ENCODE measurements at regions not wholly inside any gene's neighbourhood (a gene's known extent, or its start where the extent isn't known, plus 50 kb on each side); places are given as distances from the start of the nearest gene placed in this dataset.

GRCh38 chr13:21757763-21758162 lies 86.9 kb downstream of the FGF9 start:
- DNase-seq (ENCODE audit: low spot score) = no peak

- no peak for DNase-seq (ENCODE audit: low spot score)
These were observed 87.6 kb downstream of the FGF9 start for GRCh38 chr13:21758441-21758840.

GRCh38 chr13:21759463-21759862 lies 88.6 kb downstream of the FGF9 start:
- no peak for DNase-seq (ENCODE audit: low spot score)

GRCh38 chr13:21759911-21760310 lies 89.0 kb downstream of the FGF9 start:
- no peak for DNase-seq (ENCODE audit: low spot score)

GRCh38 chr13:21761770-21762169 lies 90.9 kb downstream of the FGF9 start:
- DNase-seq (ENCODE audit: low spot score) = no peak

GRCh38 chr13:21762512-21762911 lies 91.6 kb downstream of the FGF9 start:
- no peak for DNase-seq (ENCODE audit: low spot score)

GRCh38 chr13:21767032-21767431 lies 96.2 kb downstream of the FGF9 start:
- peak; percentile 8 for DNase-seq (ENCODE audit: low spot score)

GRCh38 chr13:21771075-21771474 lies 100.2 kb downstream of the FGF9 start:
- DNase-seq (ENCODE audit: low spot score) = no peak

GRCh38 chr13:21777166-21777565 lies 106.3 kb downstream of the FGF9 start:
- no peak for DNase-seq (ENCODE audit: low spot score)

- no peak for DNase-seq (ENCODE audit: low spot score)
These were observed 106.9 kb downstream of the FGF9 start for GRCh38 chr13:21777813-21778212.

- DNase-seq (ENCODE audit: low spot score) = no peak
These were observed 111.9 kb downstream of the FGF9 start for GRCh38 chr13:21782736-21783135.

GRCh38 chr13:21785990-21786389 lies 115.1 kb downstream of the FGF9 start:
- no peak for DNase-seq (ENCODE audit: low spot score)

- DNase-seq (ENCODE audit: low spot score) = no peak
These were observed 125.2 kb downstream of the FGF9 start for GRCh38 chr13:21796066-21796465.

GRCh38 chr13:21796775-21797514 lies 126.1 kb downstream of the FGF9 start:
- no peak for DNase-seq (ENCODE audit: low spot score)

GRCh38 chr13:21797736-21798135 lies 126.9 kb downstream of the FGF9 start:
- DNase-seq (ENCODE audit: low spot score) = no peak

GRCh38 chr13:21798181-21798580 lies 127.3 kb downstream of the FGF9 start:
- DNase-seq (ENCODE audit: low spot score) = no peak

- DNase-seq (ENCODE audit: low spot score) = no peak
These were observed 128.8 kb downstream of the FGF9 start for GRCh38 chr13:21799671-21800070.

GRCh38 chr13:21800837-21801616 lies 130.2 kb downstream of the FGF9 start:
- DNase-seq (ENCODE audit: low spot score) = no peak

GRCh38 chr13:21805733-21806132 lies 134.9 kb downstream of the FGF9 start:
- no peak for DNase-seq (ENCODE audit: low spot score)

- no peak for DNase-seq (ENCODE audit: low spot score)
These were observed 141.3 kb downstream of the FGF9 start for GRCh38 chr13:21812192-21812626.

GRCh38 chr13:21813110-21813509 lies 142.2 kb downstream of the FGF9 start:
- DNase-seq (ENCODE audit: low spot score) = no peak

GRCh38 chr13:21813844-21814243 lies 143.0 kb downstream of the FGF9 start:
- DNase-seq (ENCODE audit: low spot score) = no peak

GRCh38 chr13:21814604-21815003 lies 143.7 kb downstream of the FGF9 start:
- DNase-seq (ENCODE audit: low spot score) = no peak

Data from cerebellar cortex (tissue), 1 donor.